A673 (cell line): ENCODE measurements at regions not wholly inside any gene's neighbourhood (a gene's known extent, or its start where the extent isn't known, plus 50 kb on each side); places are given as distances from the start of the nearest gene placed in this dataset.

Source experiments
- CTCF ChIP-seq: fragments of 300-800, 200-600 bp; sonication (generic); conservative IDR thresholded peaks from 2 replicates; pipeline ENCODE4 v1.5.1; 2017; ENCODE audit warnings: low read depth, mild to moderate bottlenecking, antibody characterized with exemption, low read length, moderate library complexity, mixed read lengths
- EZH2 ChIP-seq: fragments of 200-600 bp; sonication (generic); IDR thresholded peaks from 2 replicates; pipeline ENCODE4 v1.6.1; 2017; ENCODE audit warnings: borderline replicate concordance, low read depth, mild to moderate bottlenecking, mixed read lengths, antibody characterized with exemption, low read length; ENCODE audit not compliant: poor library complexity, severe bottlenecking

- TF ChIP-seq CTCF (no peak), EZH2 (no peak)
These were observed 64.1 kb upstream of the CACHD1 start for GRCh38 chr1:64405833-64406232.
